Neutrophil (primary cell): ENCODE measurements at regions not wholly inside any gene's neighbourhood (a gene's known extent, or its start where the extent isn't known, plus 50 kb on each side); places are given as distances from the start of the nearest gene placed in this dataset.

Experiments
- H3K27ac ChIP-seq: fragments of 200-600 bp; sonication (generic); 2 replicates; pipeline ENCODE4 v1.5.1; 2016; ENCODE audit warnings: mild to moderate bottlenecking, moderate library complexity
- H3K27me3 ChIP-seq: fragments of 200-600 bp; sonication (generic); 2 replicates; pipeline ENCODE4 v1.6.0; 2016; ENCODE audit warnings: mild to moderate bottlenecking
- H3K36me3 ChIP-seq: fragments of 200-600 bp; sonication (generic); 2 replicates; pipeline ENCODE4 v1.5.1; 2017
- H3K4me1 ChIP-seq, 2 experiments: fragments of 200-600 bp in 1 of 2; sonication (generic) in 1 of 2; 1 replicate in 1 of 2; 2 replicates in 1 of 2; pipeline versions ENCODE4 v1.5.1 to v1.6.1; 2013 to 2016; ENCODE audit warnings: low read depth in 1 of 2, low read length in 1 of 2, mild to moderate bottlenecking in 1 of 2, moderate library complexity in 1 of 2; ENCODE audit not compliant: control insufficient read depth in 1 of 2, insufficient read depth in 1 of 2
- H3K4me3 ChIP-seq, 2 experiments: fragments of 200-600 bp in 1 of 2; sonication (generic) in 1 of 2; 1 replicate in 1 of 2; 2 replicates in 1 of 2; pipeline ENCODE4 v1.5.1; 2013 to 2016; ENCODE audit warnings: low read depth in 1 of 2, low read length in 1 of 2, mild to moderate bottlenecking in 1 of 2, moderate library complexity in 1 of 2
- H3K9me3 ChIP-seq: fragments of 200-600 bp; sonication (generic); 2 replicates; pipeline ENCODE4 v1.5.1; 2016
- TF ChIP-seq, protein P1 (sequence below): fragments of 200-600 bp; sonication (generic); IDR thresholded peaks from 2 replicates; pipeline ENCODE4 v1.5.1; 2016; ENCODE audit warnings: antibody characterized with exemption

DNA sequence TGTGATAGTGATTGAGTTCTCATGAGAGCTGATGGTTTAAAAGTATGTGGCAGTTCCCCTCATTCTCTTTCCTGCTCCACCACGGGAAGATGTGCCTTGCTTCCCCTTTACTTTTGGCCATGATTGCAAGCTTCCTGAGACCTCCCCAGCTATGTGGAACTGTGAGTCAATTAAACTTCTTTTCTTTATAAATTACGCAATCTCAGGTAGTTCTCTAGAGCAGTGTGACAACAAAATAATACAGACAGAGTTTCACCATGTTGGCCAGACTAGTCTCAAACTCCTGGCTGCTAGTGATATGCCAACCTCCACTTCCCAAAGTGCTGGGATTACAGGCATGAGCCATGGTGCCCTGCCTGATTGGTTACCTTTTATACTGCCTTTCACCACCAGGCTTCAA lies 755.2 kb downstream of the METTL15 start:
- Histone ChIP-seq H3K36me3 (no peaks in the 10 kb centered on the region), H3K27ac (no peak overlapping the region), H3K9me3 (no peaks in the 10 kb centered on the region), H3K27me3 (no peaks in the 10 kb centered on the region), H3K4me1 (no peaks in the 10 kb centered on the region), H3K4me3 (no peak overlapping the region)
- TF ChIP-seq, protein P1, sequence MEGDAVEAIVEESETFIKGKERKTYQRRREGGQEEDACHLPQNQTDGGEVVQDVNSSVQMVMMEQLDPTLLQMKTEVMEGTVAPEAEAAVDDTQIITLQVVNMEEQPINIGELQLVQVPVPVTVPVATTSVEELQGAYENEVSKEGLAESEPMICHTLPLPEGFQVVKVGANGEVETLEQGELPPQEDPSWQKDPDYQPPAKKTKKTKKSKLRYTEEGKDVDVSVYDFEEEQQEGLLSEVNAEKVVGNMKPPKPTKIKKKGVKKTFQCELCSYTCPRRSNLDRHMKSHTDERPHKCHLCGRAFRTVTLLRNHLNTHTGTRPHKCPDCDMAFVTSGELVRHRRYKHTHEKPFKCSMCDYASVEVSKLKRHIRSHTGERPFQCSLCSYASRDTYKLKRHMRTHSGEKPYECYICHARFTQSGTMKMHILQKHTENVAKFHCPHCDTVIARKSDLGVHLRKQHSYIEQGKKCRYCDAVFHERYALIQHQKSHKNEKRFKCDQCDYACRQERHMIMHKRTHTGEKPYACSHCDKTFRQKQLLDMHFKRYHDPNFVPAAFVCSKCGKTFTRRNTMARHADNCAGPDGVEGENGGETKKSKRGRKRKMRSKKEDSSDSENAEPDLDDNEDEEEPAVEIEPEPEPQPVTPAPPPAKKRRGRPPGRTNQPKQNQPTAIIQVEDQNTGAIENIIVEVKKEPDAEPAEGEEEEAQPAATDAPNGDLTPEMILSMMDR, result no peak

DNA sequence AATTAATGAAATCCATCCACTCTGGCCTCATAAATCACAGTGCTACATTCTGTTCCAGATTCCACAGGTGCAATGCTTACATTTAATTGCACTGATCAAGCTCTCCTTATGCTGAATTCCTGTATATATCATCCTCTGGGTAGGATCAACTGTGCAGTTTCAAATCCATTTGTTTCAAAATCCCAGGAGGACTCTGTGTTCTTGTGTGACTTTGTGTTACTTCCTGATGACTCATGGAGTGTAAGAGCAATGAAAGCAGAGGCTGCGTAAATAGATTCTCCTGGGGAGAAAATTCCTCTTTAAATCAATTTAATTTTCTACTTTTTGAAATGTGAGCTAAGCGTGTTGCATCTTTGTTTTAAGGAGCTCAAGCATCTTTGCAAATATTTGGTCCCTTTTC lies 752.7 kb downstream of the METTL15 start:
- Histone ChIP-seq H3K9me3 (no peaks in the 10 kb centered on the region), H3K4me1 (no peaks in the 10 kb centered on the region), H3K27me3 (no peaks in the 10 kb centered on the region), H3K4me3 (no peak overlapping the region), H3K36me3 (no peaks in the 10 kb centered on the region), H3K27ac (no peak overlapping the region)
- TF ChIP-seq, protein P1, result no peak

DNA sequence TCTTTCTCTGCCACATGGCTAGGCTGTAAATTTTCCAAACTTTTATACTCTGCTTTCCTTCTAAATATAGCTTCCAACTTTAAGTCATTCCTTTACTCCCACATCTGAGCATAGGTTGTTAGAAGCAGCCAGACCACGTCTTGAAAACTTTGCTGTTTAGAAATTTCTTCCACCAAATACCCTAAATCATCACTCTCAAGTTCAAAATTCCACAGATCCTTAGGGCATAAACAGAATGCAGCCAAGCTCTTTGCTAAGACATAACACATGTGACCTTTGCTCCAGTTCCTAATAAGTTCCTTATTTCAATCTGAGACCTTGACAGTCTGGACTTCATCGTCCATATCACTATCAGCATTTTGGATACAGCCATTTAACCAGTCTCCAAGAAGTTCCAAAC lies 749.9 kb downstream of the METTL15 start:
- H3K27ac ChIP-seq, result no peak overlapping the region
- H3K27me3 ChIP-seq, result no peaks in the 10 kb centered on the region
- H3K9me3 ChIP-seq, result no peaks in the 10 kb centered on the region
- no peaks in the 10 kb centered on the region for H3K36me3 ChIP-seq
- no peak overlapping the region for H3K4me3 ChIP-seq
- H3K4me1 ChIP-seq, result no peaks in the 10 kb centered on the region
- TF ChIP-seq, protein P1, result no peak

DNA sequence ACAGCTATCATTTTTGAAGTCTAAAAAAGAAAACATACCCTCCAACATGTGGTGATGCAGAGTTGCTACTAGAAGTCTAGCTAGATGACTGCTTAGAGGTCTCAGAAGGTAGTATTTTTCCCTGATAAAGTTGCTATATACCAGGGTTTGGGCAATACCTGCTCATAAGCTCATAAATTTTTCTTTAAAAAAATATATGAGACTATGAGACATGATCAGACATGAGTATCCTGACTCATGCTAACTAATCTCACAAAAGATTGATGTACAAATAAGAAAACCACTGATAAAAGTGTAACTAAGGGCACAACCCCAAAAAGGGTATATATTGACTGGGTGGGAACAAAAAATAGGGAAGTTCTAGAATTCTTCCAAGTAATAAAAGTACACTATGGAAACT lies 740.9 kb downstream of the METTL15 start:
- Histone ChIP-seq H3K27ac (no peak overlapping the region), H3K4me1 (no peaks in the 10 kb centered on the region), H3K36me3 (no peaks in the 10 kb centered on the region), H3K4me3 (no peak overlapping the region), H3K9me3 (no peaks in the 10 kb centered on the region), H3K27me3 (no peaks in the 10 kb centered on the region)
- TF ChIP-seq, protein P1, result no peak

DNA sequence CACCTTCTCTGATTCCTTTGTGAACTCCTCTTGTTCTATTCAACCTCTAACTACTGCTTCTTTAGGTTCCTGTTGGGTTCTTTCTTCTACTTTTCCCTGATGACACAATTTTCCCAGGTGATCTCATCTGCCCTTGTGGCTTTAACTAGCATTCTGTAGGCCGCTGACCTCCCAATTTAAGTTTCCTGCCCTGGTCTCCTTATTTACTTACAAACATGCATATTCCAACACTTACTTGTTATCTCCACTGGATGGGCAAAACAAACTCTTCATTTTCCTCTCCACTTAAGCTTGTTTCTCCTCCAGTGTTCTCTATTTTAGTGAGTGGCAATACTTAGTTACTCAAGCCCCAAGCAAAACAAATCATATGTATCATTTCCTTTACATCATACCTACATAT lies 734.5 kb downstream of the METTL15 start:
- Histone ChIP-seq H3K27ac (no peak overlapping the region), H3K36me3 (no peaks in the 10 kb centered on the region)
- TF ChIP-seq, protein P1, result no peak

DNA sequence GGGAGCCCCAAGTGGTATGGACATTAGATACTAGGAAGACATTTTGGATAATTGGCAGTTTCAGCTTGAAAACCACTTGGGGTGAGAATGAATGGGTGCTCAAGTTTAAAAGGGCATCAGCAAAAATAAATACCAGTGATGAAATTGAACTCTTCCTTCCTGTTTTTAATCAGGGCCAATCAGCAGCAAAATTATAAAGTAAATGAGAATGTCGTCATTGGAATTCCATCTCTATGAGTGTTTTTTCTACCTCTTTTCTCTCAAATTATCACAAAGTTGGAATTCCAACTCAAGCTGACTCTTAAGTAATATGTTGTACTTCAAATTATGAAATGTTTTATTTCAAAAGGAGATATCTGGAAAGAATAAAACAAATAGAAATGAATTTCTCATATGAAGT lies 730.6 kb downstream of the METTL15 start:
- TF ChIP-seq, protein P1, result no peak
- no peak overlapping the region for H3K27ac ChIP-seq

More for the DNA sequence above, 734.5 kb downstream of the METTL15 start:
- Histone ChIP-seq H3K9me3 (no peaks in the 10 kb centered on the region), H3K27me3 (no peaks in the 10 kb centered on the region), H3K4me1 (no peaks in the 10 kb centered on the region), H3K4me3 (no peak overlapping the region)

More for the DNA sequence above, 730.6 kb downstream of the METTL15 start:
- H3K4me3 ChIP-seq, result no peak overlapping the region
- H3K4me1 ChIP-seq, result no peaks in the 10 kb centered on the region
- no peaks in the 10 kb centered on the region for H3K27me3 ChIP-seq
- H3K9me3 ChIP-seq, result no peaks in the 10 kb centered on the region
- no peaks in the 10 kb centered on the region for H3K36me3 ChIP-seq
